GM19043 (cell line): ENCODE measurements at regions not wholly inside any gene's neighbourhood (a gene's known extent, or its start where the extent isn't known, plus 50 kb on each side); places are given as distances from the start of the nearest gene placed in this dataset.
"Not testable (repeated sequence)": the region's sequence is repeated elsewhere in the genome, so short reads cannot be mapped to it uniquely, and the experiment has no call there.

ENCODE experiments used
- ATAC-seq: cut with Tn5 transposase; IDR thresholded peaks from one replicate; pipeline ENCODE4 v1.9.1; 2021; ENCODE audit warnings: low read depth; ENCODE audit not compliant: unreplicated experiment

GRCh38 chr4:179307297-179308136 is 1865.3 kb upstream of the AGA start:
- ATAC-seq, result peak; percentile 92

- ATAC-seq, result no peak
Measured at GRCh38 chr4:179313823-179314222, 1871.6 kb upstream of the AGA start.

GRCh38 chr4:179325181-179325580 is 1882.9 kb upstream of the AGA start:
- no peak for ATAC-seq

GRCh38 chr4:179328627-179329026 is 1886.4 kb upstream of the AGA start:
- no peak for ATAC-seq

- ATAC-seq, result no peak
Measured at GRCh38 chr4:179331362-179331761, 1889.1 kb upstream of the AGA start.

GRCh38 chr4:179344861-179345260 is 1902.6 kb upstream of the AGA start:
- no peak for ATAC-seq

GRCh38 chr4:179352221-179352620 is 1910.0 kb upstream of the AGA start:
- ATAC-seq, result no peak

- ATAC-seq, result no peak
Measured at GRCh38 chr4:179353786-179354185, 1911.5 kb upstream of the AGA start.

- no peak for ATAC-seq
Measured at GRCh38 chr4:179361978-179362486, 1919.8 kb upstream of the AGA start.

GRCh38 chr4:179365932-179366331 is 1923.7 kb upstream of the AGA start:
- not testable (repeated sequence) for ATAC-seq

- no peak for ATAC-seq
Measured at GRCh38 chr4:179372242-179372641, 1930.0 kb upstream of the AGA start.

- no peak for ATAC-seq
Measured at GRCh38 chr4:179372746-179373145, 1930.5 kb upstream of the AGA start.

GRCh38 chr4:179378847-179379246 is 1936.6 kb upstream of the AGA start:
- ATAC-seq, result not testable (repeated sequence)

- ATAC-seq, result no peak
Measured at GRCh38 chr4:179392787-179393186, 1950.5 kb upstream of the AGA start.

GRCh38 chr4:179398414-179398813 is 1956.2 kb upstream of the AGA start:
- no peak for ATAC-seq

- ATAC-seq, result no peak
Measured at GRCh38 chr4:179399054-179399782, 1957.0 kb upstream of the AGA start.

GRCh38 chr4:179415037-179415846 is 1973.0 kb upstream of the AGA start:
- no peak for ATAC-seq

- no peak for ATAC-seq
Measured at GRCh38 chr4:179415847-179416223, 1973.6 kb upstream of the AGA start.

GRCh38 chr4:179417357-179417756 is 1975.1 kb upstream of the AGA start:
- ATAC-seq, result no peak

GRCh38 chr4:179437962-179438361 is 1995.7 kb upstream of the AGA start:
- ATAC-seq, result no peak

- ATAC-seq, result no peak
Measured at GRCh38 chr4:179441596-179441995, 1999.4 kb upstream of the AGA start.
